8988T (cell line): ENCODE measurements at regions not wholly inside any gene's neighbourhood (a gene's known extent, or its start where the extent isn't known, plus 50 kb on each side); places are given as distances from the start of the nearest gene placed in this dataset.
"Not testable (repeated sequence)": the region's sequence is repeated elsewhere in the genome, so short reads cannot be mapped to it uniquely, and the experiment has no call there.

Source experiments
- DNase-seq: peaks from one replicate; pipeline ENCODE4 v3.0.0; 2011

GRCh38 chr2:122748552-122749011 lies 993.1 kb downstream of the TSN start:
- no peak for DNase-seq

- no peak for DNase-seq
Observed at GRCh38 chr2:122749405-122749804, 994.0 kb downstream of the TSN start.

GRCh38 chr2:122750095-122750494 lies 994.6 kb downstream of the TSN start:
- no peak for DNase-seq

GRCh38 chr2:122750808-122751207 lies 995.4 kb downstream of the TSN start:
- no peak for DNase-seq

- no peak for DNase-seq
Observed at GRCh38 chr2:122753336-122753735, 997.9 kb downstream of the TSN start.

GRCh38 chr2:122754561-122754960 lies 999.1 kb downstream of the TSN start:
- no peak for DNase-seq

GRCh38 chr2:122755281-122755780 lies 999.9 kb downstream of the TSN start:
- no peak for DNase-seq

GRCh38 chr2:122758967-122759366 lies 1003.5 kb downstream of the TSN start:
- no peak for DNase-seq

- DNase-seq = no peak
Observed at GRCh38 chr2:122764014-122764413, 1008.6 kb downstream of the TSN start.

GRCh38 chr2:122780251-122780650 lies 1024.8 kb downstream of the TSN start:
- no peak for DNase-seq

- no peak for DNase-seq
Observed at GRCh38 chr2:122794100-122794499, 1038.6 kb downstream of the TSN start.

GRCh38 chr2:122795763-122796162 lies 1040.3 kb downstream of the TSN start:
- no peak for DNase-seq

GRCh38 chr2:122799391-122799790 lies 1043.9 kb downstream of the TSN start:
- no peak for DNase-seq

- no peak for DNase-seq
Observed at GRCh38 chr2:122800781-122801180, 1045.3 kb downstream of the TSN start.

GRCh38 chr2:122804494-122804893 lies 1049.0 kb downstream of the TSN start:
- DNase-seq = no peak

- no peak for DNase-seq
Observed at GRCh38 chr2:122805346-122805745, 1049.9 kb downstream of the TSN start.

- DNase-seq = no peak
Observed at GRCh38 chr2:122808286-122808969, 1053.0 kb downstream of the TSN start.

- DNase-seq = not testable (repeated sequence)
Observed at GRCh38 chr2:122812214-122812613, 1056.8 kb downstream of the TSN start.

GRCh38 chr2:122815120-122815519 lies 1059.7 kb downstream of the TSN start:
- DNase-seq = no peak

GRCh38 chr2:122816803-122817202 lies 1061.4 kb downstream of the TSN start:
- DNase-seq = no peak

- no peak for DNase-seq
Observed at GRCh38 chr2:122822319-122822718, 1066.9 kb downstream of the TSN start.

- DNase-seq = no peak
Observed at GRCh38 chr2:122830157-122830556, 1074.7 kb downstream of the TSN start.

- no peak for DNase-seq
Observed at GRCh38 chr2:122831649-122832048, 1076.2 kb downstream of the TSN start.

GRCh38 chr2:122843503-122843902 lies 1088.1 kb downstream of the TSN start:
- no peak for DNase-seq

GRCh38 chr2:122851161-122851560 lies 1095.7 kb downstream of the TSN start:
- no peak for DNase-seq
